PC-3 (cell line): ENCODE measurements at regions not wholly inside any gene's neighbourhood (a gene's known extent, or its start where the extent isn't known, plus 50 kb on each side); places are given as distances from the start of the nearest gene placed in this dataset.

ENCODE experiments used
- ATAC-seq: fragments of 200-7000 bp; cut with Tn5 transposase; 2 replicates; pipeline ENCODE4 v1.9.1; 2020; ENCODE audit warnings: mild to moderate bottlenecking, moderate library complexity
- BruUV-seq: library from RNA; stranded (reverse); fragments of 400-500 nt; replicated peaks from 2 replicates; lab custom pipeline; 2021; lab: Mats Ljungman, UMichigan
- CTCF ChIA-PET: fragments of 300-600 bp; sonication (Branson Sonifier 250); formaldehyde crosslinking; loops from one replicate; lab custom pipeline; 2022; ENCODE audit warnings: antibody characterized with exemption; lab: Charles Lee
- POLR2A ChIA-PET: fragments of 300-600 bp; sonication (Branson Sonifier 250); formaldehyde crosslinking; loops from one replicate; lab custom pipeline; 2022; ENCODE audit warnings: antibody characterized with exemption; ENCODE audit not compliant: unreplicated experiment; lab: Charles Lee
- DNase-seq: peaks from one replicate; pipeline ENCODE4 v3.0.0-alpha.2; 2015
- H2AFZ ChIP-seq: fragments of 300-600 bp; sonication (generic); 2 replicates; pipeline ENCODE4 v1.6.0; 2016; ENCODE audit warnings: antibody characterized with exemption, low read length
- H3F3A ChIP-seq: fragments of 300-600 bp; sonication (generic); one replicate; pipeline ENCODE4 v1.6.0; 2017; ENCODE audit warnings: antibody characterized with exemption, low read length, control low read depth, mild to moderate bottlenecking; ENCODE audit not compliant: unreplicated experiment
- H3K27ac ChIP-seq: fragments of 300-600 bp; sonication (generic); 2 replicates; pipeline ENCODE4 v1.5.1; 2016; ENCODE audit warnings: mild to moderate bottlenecking, low read length
- H3K27me3 ChIP-seq: fragments of 300-600 bp; sonication (generic); 2 replicates; pipeline ENCODE4 v1.6.1; 2016; ENCODE audit warnings: low read length, mixed read lengths
- H3K36me3 ChIP-seq: fragments of 300-600 bp; sonication (generic); 2 replicates; pipeline ENCODE4 v1.6.1; 2016; ENCODE audit warnings: low read depth, mixed run types, low read length, mixed read lengths
- H3K4me1 ChIP-seq: fragments of 300-600 bp; sonication (generic); 2 replicates; pipeline ENCODE4 v1.5.1; 2016; ENCODE audit warnings: low read length; ENCODE audit not compliant: insufficient read depth
- H3K4me2 ChIP-seq: fragments of 300-600 bp; sonication (generic); 2 replicates; pipeline ENCODE4 v1.6.0; 2016; ENCODE audit warnings: low read length
- H3K4me3 ChIP-seq: fragments of 300-600 bp; sonication (generic); 2 replicates; pipeline ENCODE4 v1.5.1; 2016; ENCODE audit warnings: mild to moderate bottlenecking, low read length, mixed read lengths
- H3K79me2 ChIP-seq: fragments of 300-600 bp; sonication (generic); 2 replicates; pipeline ENCODE4 v1.6.1; 2017; ENCODE audit warnings: low read length, mixed read lengths
- H3K9ac ChIP-seq: fragments of 300-600 bp; sonication (generic); 2 replicates; pipeline ENCODE4 v1.6.0; 2016; ENCODE audit warnings: mild to moderate bottlenecking, low read length
- H3K9me2 ChIP-seq: fragments of 300-600 bp; sonication (generic); replicated peaks from 2 replicates; pipeline ENCODE4 v1.6.1; 2016; ENCODE audit warnings: mixed run types, low read length, mixed read lengths
- H3K9me3 ChIP-seq: fragments of 300-600 bp; sonication (generic); 2 replicates; pipeline ENCODE4 v1.6.1; 2016; ENCODE audit warnings: low read length, mixed read lengths
- H4K20me1 ChIP-seq: fragments of 300-600 bp; sonication (generic); 2 replicates; pipeline ENCODE4 v1.6.1; 2016; ENCODE audit warnings: low read length, mixed read lengths
- CTCF ChIP-seq: fragments of 300-600 bp; sonication (generic); conservative IDR thresholded peaks from 2 replicates; pipeline ENCODE4 v1.5.1; 2017; ENCODE audit warnings: antibody characterized with exemption, low read depth, mild to moderate bottlenecking, low read length
- EZH2 ChIP-seq: fragments of 300-600 bp; sonication (generic); IDR thresholded peaks from one replicate; pipeline ENCODE4 v1.6.1; 2017; ENCODE audit warnings: antibody characterized with exemption, mild to moderate bottlenecking, low read length; ENCODE audit not compliant: unreplicated experiment
- EZH2phosphoT487 ChIP-seq: fragments of 300-600 bp; sonication (generic); IDR thresholded peaks from 2 replicates; pipeline ENCODE4 v1.6.1; 2018; ENCODE audit warnings: mild to moderate bottlenecking, antibody characterized with exemption, low read length, borderline replicate concordance
- intact Hi-C: fragments of 100-400 bp; cut with micrococcal nuclease; formaldehyde crosslinking; loops from 2 replicates; pipeline ENCODE4 v1.9.0; 2023

DNA sequence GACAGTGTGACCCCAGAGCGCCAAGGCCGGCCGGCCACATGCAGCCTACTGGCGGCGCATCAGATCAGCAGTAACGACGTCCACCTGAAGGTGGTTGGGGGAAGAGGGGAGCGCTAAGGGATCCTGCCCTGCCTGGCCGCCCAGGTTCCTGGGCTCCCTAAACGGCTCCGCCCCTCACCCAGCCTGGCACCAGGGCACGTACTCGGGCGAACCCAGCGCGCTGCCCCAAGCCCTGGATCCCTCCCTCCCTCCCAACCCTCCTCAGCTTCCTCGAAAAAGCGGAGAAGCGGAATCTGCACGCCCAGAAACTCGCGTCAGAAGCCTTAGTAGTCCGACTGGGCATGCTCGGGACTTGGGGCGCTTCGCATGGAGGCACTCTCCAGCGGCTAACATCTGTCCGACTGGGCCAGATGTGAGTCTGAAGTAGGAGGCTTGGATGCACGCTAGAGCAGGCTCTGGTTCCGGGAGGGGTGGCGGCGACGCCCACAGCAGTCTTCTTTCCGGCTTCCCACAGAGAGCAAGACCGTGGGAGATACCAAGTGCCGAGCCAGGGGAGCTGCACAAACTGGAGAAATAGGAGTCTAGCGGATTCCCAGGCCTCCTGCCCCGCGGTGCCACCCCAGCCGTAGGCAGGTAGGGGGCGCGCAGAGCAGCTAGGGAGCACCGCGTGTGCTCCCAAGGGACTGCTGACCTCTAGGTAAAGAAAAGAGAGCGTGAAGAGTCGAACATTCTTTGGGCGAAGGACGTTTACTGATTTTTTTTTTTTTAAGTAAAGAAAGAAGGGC is 114.3 kb upstream of the TEX13C start:
- ATAC-seq = peak; percentile 64
- ChIA-PET CTCF (interaction anchor here (0.5 kb wide), 1 partner anchor 983 kb away, joined by 3 read pairs; no protein-coding TSS in a partner anchor), POLR2A (interaction anchor here (0.7 kb wide), 1 partner anchor 10 kb away, joined by 3 read pairs; no protein-coding TSS in a partner anchor)
- Histone ChIP-seq H2AFZ (peak overlapping the region; percentile 95), H3K36me3 (no peaks in the 10 kb centered on the region), H3K9ac (no peak overlapping the region), H3K4me2 (peak overlapping the region; percentile 89), H4K20me1 (no peaks in the 10 kb centered on the region), H3K79me2 (no peaks in the 10 kb centered on the region), H3K4me1 (no peaks in the 10 kb centered on the region), H3K4me3 (peak overlapping the region; percentile 63), H3K9me2 (no peaks in the 10 kb centered on the region), H3K27me3 (peaks cover 35% of the 10 kb centered on the region), H3K27ac (peak overlapping the region; percentile 5; the same call in 1 of the 2 replicates), H3F3A (no peaks in the 10 kb centered on the region), H3K9me3 (no peaks in the 10 kb centered on the region)
- peak; percentile 66 for DNase-seq
- BruUV-seq = no TSS peak
- intact Hi-C loops = loop anchor here (2.0 to 10.0 kb wide), 2 partner anchors 89 to 125 kb away; no protein-coding TSS in a partner anchor
- TF ChIP-seq EZH2 (no peak), CTCF (peak; percentile 55; the same call in 1 of the 2 replicates)

DNA sequence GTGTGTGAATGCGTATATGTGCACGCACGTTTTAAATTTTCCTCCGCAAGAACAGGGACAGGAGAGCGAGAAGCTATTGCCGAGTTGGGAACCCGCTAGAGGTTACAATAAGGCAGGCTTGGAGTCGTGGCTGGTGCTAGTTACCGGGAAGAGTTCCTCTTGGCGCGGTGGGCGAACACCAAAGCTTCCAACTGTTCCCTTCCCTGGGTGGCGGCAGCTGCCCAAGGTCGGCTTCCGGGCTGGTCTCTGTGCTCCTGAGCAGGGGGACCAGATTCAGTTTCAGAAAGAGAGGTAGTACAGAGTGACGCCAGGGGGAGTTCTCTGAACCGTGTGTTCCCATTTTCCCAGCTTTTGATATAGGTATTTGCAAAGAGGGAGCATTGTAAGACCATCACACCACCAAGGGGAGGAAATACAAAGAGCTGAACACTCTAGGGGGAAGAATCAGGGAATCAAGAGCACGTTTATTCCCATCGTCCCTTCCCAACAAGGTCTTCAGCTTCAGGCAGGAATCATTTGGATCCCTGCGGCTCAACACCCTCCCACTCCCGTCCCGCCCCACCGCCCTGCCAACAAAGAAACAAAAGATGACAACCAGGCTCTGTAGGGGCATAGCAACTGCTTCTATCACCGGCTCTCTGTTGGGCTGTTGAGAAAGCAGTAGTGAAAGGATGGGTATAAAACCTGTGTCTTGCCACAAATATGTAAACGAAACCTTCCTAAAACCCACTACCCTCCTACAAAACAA is 113.6 kb upstream of the TEX13C start:
- Histone ChIP-seq H3K9ac (no peak overlapping the region), H3K36me3 (no peaks in the 10 kb centered on the region), H2AFZ (peak overlapping the region; percentile 95), H3K27me3 (peaks cover 32% of the 10 kb centered on the region), H3F3A (no peaks in the 10 kb centered on the region), H3K4me2 (peak overlapping the region; percentile 89), H3K27ac (no peak overlapping the region), H3K4me1 (no peaks in the 10 kb centered on the region), H3K4me3 (peak overlapping the region; percentile 63), H3K9me2 (no peaks in the 10 kb centered on the region), H4K20me1 (no peaks in the 10 kb centered on the region), H3K79me2 (no peaks in the 10 kb centered on the region), H3K9me3 (no peaks in the 10 kb centered on the region)
- CTCF ChIA-PET = interaction anchor here (0.5 kb wide), 1 partner anchor 983 kb away, joined by 3 read pairs; no protein-coding TSS in a partner anchor
- DNase-seq (peak; percentile 30), ATAC-seq (peak; percentile 26)
- POLR2A ChIA-PET = interaction anchor here (0.7 kb wide), 1 partner anchor 10 kb away, joined by 3 read pairs; no protein-coding TSS in a partner anchor
- intact Hi-C loops = loop anchor here (2.0 to 10.0 kb wide), 2 partner anchors 89 to 125 kb away; no protein-coding TSS in a partner anchor
- no peak for TF ChIP-seq CTCF
- no peak for TF ChIP-seq EZH2phosphoT487
- TF ChIP-seq EZH2 = no peak
- BruUV-seq = no TSS peak
